Esophagus muscularis mucosa (tissue), 4 donors: ENCODE measurements at regions not wholly inside any gene's neighbourhood (a gene's known extent, or its start where the extent isn't known, plus 50 kb on each side); places are given as distances from the start of the nearest gene placed in this dataset.

ENCODE experiments used
- EP300 ChIP-seq: sonication (generic); formaldehyde crosslinking; IDR thresholded peaks from one replicate; pipeline ENCODE4 v1.6.1; 2017; ENCODE audit warnings: antibody characterized with exemption
- POLR2A ChIP-seq: fragments of 450-650 bp; IDR thresholded peaks from one replicate; pipeline ENCODE4 v1.6.1; 2017; ENCODE audit warnings: antibody characterized with exemption, moderate library complexity, mild to moderate bottlenecking, low read depth
- POLR2AphosphoS5 ChIP-seq, 2 donors: sonication (generic); formaldehyde crosslinking; IDR thresholded peaks; one replicate each; pipeline ENCODE4 v1.6.1; 2017; ENCODE audit warnings: antibody characterized with exemption in 2 of 2
- TF ChIP-seq, protein P1 (sequence below), 3 experiments: fragments of 200-600 bp in 2 of 3; fragments of 450-650 bp in 1 of 3; sonication (generic) in 2 of 3; IDR thresholded peaks; one replicate each; pipeline ENCODE4 v1.5.1; 2017 to 2019; ENCODE audit warnings: antibody characterized with exemption in 3 of 3, mild to moderate bottlenecking in 2 of 3, moderate library complexity in 1 of 3

DNA sequence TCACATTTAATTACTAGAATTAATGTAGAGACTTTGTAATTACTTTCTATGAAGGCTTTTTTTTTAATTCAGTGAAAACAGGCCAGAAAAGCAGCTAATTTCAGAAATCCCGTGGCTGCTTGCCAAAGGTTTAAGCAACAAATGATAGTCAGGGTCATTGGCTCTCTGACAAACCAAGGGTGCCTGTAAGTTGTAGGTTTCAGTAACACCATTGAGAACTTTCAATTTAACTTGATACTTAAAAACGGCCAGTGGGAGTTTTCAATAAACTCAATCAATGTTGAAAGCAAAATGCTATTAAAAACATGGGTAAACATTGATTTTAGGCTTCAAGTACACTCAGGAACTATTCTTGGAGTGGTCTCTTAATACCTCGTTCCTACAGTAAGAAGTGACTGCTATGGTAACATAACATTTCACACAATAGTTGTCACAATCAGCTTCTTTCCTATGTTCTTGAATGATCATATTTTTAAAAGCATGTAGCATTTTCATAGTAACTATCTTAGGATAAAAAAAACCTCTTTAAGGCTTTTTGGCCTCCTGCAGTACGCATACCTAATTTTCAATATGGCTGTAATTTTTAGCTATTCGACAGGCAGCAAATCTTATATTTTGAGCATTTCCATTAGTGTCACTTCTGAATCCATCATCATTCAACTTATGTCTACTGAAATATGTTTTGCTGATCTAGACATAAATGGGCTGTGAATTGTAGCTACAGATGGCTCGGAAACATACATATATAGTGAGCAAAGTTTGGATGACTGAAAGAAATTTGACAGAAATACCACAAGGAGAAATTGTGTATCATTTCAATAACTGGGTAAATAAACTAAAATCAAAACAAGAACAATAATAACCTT, 592.1 kb upstream of the GBE1 start:
- TF ChIP-seq POLR2A: no peak
- TF ChIP-seq, protein P1, sequence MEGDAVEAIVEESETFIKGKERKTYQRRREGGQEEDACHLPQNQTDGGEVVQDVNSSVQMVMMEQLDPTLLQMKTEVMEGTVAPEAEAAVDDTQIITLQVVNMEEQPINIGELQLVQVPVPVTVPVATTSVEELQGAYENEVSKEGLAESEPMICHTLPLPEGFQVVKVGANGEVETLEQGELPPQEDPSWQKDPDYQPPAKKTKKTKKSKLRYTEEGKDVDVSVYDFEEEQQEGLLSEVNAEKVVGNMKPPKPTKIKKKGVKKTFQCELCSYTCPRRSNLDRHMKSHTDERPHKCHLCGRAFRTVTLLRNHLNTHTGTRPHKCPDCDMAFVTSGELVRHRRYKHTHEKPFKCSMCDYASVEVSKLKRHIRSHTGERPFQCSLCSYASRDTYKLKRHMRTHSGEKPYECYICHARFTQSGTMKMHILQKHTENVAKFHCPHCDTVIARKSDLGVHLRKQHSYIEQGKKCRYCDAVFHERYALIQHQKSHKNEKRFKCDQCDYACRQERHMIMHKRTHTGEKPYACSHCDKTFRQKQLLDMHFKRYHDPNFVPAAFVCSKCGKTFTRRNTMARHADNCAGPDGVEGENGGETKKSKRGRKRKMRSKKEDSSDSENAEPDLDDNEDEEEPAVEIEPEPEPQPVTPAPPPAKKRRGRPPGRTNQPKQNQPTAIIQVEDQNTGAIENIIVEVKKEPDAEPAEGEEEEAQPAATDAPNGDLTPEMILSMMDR (IDR thresholded peaks at IDR 0.05): no peak
- no peak for TF ChIP-seq EP300
- no peak for TF ChIP-seq POLR2AphosphoS5 (IDR thresholded peaks at IDR 0.05)
